SH-SY5Y (cell line): ENCODE measurements at regions not wholly inside any gene's neighbourhood (a gene's known extent, or its start where the extent isn't known, plus 50 kb on each side); places are given as distances from the start of the nearest gene placed in this dataset.

Source experiments
- GATA2 ChIP-seq: IDR thresholded peaks from 2 replicates; pipeline ENCODE4 v1.6.1; 2011; ENCODE audit warnings: mild to moderate bottlenecking, low read depth, low read length
- GATA3 ChIP-seq: IDR thresholded peaks from 2 replicates; pipeline ENCODE4 v1.6.1; 2011; ENCODE audit warnings: low read depth, mild to moderate bottlenecking, low read length, moderate library complexity

- TF ChIP-seq GATA2 (no peak), GATA3 (no peak)
Observed at GRCh38 chr21:27645285-27645684, 678.4 kb upstream of the ADAMTS5 start.
